ENCODE measurements at regions not wholly inside any gene's neighbourhood (a gene's known extent, or its start where the extent isn't known, plus 50 kb on each side); places are given as distances from the start of the nearest gene placed in this dataset.

DNA sequence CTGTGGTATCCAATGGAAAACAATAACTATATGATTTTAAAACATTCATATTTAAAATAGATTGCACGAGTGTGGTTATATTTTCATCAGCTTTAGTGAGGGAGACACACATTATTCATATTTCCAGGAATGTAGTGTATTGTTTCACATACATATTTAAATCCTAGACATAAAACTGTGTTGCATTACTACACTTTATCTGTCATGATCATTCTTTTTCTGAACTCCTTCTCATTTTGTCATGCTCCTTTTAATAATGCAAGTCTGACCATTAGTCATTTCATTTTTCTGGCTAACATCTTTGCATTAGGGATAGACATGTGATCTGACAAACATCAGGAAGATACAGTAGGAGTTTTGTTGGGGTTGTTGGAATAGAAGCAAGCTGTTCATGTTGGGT lies 1382.7 kb downstream of the PCDH7 start:
- no peak for DNase-seq
- intact Hi-C loops (cut with DNase I): no loop called here

DNA sequence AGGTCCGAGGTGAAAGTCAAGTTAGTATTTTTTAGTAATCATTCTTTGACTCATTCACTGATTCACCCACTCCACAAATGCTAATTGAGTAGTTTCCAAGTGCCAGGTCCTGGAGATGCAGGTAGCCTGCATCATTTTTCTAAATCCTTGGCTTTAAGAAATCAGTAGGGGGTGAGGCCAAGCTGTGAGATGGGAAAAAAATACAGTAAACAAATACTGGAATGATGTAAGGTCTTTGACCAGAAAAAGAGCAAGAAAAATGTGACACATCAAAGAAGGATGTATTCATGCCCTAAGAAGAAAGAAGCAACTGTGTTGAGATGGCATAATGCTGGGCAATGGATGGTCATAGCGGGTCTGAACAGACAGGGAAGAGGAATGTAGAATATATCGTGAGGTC lies 1386.6 kb downstream of the PCDH7 start:
- DNase-seq: no peak
- intact Hi-C loops (cut with DNase I): no loop called here

DNA sequence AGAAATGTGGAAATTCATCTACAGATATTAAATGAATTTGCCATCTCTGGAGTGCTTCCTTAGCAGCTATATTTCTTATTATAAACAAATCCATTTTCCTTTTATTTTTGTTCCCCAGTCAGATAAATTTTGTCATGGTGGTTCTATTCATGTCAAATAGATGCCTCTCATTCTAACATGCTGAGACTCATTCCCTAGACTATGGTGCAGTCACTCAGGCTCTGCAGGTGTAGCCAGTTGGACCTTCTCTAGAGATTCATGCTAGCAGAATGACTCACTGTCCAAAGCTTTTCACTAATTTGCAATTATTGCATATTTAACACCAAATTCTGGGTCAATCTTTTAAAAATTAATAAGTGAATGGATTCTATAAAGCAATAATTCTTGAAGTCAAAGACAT lies 1392.7 kb downstream of the PCDH7 start:
- DNase-seq: no peak
- intact Hi-C loops (cut with DNase I): no loop called here

DNA sequence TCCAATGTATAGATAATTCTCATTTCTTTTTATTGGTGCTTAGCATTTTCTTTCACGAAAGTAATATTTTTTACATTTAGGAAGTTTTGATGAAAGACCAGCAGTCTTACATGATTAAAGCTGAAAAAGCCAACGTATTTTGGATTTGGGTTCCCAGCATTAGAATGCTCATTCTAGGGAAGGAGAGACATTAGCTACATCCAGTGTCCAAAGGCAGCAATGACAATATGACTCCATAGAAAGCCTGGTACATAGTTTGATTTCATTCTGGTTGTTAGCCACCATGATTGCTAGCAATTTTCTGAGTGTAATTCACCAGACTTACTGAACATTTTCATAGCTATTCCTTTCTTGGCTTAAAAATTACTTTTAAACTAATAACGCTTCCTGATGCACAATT lies 1397.5 kb downstream of the PCDH7 start:
- no peak for DNase-seq
- intact Hi-C loops (cut with DNase I): no loop called here

DNA sequence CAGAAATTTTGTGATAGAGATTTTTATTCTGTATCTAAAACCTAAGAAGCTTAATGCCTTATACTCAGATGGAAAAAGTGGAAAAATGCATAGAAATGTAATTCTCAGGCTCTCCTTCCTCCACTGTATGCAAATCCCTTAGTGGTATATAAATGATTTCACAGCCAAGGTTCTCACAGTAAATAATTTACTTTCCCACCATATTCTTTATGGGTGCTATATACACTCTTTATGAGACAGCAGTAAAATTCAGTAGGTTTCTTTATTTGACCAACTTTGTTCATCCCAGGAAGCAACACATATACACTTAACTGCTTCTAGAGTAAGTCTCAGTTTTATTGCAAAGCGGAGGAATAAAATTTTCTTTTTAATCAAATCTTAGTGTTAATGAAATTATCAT lies 1399.7 kb downstream of the PCDH7 start:
- DNase-seq: no peak
- intact Hi-C loops (cut with DNase I): no loop called here

DNA sequence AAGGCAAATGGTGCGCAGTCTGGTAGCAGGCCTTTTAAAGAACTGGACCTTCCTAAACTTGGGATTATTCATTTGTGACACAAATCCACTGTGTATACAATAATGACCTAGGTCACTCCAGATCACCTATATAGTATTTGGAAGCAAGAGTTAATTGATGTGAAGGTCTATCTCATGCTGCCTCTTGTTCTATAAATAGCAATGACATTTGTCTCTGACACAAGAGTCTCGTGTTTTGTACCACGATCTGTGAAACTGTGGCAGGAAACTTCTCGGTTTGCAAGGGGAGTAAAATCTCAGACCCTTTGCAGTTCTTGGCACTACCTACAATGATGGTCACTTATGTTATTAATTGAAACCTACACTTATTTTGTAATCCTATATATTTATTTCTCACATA lies 1408.4 kb downstream of the PCDH7 start:
- intact Hi-C loops (cut with DNase I): no loop called here
- no peak for DNase-seq

DNA sequence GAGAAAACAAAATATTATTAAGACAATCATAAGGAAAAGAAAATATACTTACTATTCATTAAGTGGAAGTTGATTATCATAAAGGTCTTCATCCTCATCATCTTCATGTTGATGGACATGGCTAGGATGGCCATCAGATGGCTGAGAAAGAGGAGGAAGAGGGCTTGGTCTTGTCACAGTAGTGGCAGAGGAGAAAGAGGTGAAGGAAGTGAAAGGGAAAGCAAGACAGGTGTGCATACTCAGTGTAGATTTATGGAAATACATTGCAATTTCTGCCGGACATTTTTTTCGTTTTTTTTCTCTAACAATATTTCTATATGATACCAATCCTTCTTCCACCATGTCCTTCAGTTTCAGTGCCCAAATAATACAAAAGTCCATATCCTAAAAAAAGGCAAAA lies 1409.8 kb downstream of the PCDH7 start:
- DNase-seq: no peak
- intact Hi-C loops (cut with DNase I): no loop called here

DNA sequence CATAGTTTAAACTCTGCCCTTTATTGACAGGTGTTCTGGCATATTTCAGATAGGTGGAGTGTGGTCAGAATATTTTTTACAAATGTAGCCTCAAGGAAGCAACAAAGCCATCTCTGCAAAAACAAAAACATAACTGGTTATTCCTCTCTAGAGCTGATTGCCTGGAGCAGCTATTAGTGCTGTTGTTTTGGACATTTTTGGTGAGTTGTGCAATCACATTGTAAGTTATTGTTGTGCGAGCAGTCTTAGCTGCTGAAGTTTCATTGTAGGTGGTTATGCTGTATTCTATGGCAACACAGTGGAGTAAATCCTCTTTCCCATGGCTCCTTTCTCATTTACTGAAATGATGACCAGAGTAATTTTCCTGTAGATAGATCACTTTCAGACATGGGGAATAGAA lies 1413.0 kb downstream of the PCDH7 start:
- intact Hi-C loops (cut with DNase I): no loop called here
- no peak for DNase-seq

DNA sequence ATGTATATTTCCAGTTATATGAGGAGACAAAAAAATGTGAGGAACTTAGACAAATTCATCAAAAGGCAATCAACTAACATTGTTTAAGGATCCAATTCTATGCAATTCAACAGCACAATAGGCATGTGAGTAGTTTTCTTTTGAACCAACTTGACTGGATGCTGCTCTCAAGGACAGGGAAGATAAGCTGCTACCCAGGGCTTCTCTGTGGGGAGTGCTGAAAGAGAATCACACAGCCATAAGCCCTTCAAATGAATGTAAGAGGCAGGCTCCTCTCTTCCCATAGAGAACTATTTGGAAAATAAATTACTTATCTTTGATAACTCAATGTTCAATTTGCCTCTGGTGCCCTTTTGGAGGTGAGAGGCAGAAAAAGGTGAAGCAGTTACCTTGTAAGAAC lies 1413.6 kb downstream of the PCDH7 start:
- no peak for DNase-seq
- intact Hi-C loops (cut with DNase I): no loop called here

DNA sequence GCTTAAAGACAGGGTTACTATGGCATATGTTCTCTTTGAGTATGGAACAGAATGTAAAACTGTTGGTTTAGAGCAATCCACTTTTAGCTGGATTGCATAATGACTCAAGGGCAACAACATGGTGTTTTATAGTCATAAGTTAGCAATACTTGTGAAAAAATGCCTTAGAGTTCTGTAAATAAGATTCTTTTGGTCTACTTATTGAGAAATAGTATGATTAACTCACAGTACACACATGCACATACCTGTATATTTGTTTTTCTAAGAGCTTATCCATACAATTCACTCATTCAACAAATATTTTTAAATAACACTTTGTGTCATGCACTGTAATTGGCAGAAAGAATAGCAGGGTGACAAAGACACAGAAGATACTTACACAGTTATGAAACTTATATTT lies 1415.5 kb downstream of the PCDH7 start:
- no peak for DNase-seq
- intact Hi-C loops (cut with DNase I): no loop called here

DNA sequence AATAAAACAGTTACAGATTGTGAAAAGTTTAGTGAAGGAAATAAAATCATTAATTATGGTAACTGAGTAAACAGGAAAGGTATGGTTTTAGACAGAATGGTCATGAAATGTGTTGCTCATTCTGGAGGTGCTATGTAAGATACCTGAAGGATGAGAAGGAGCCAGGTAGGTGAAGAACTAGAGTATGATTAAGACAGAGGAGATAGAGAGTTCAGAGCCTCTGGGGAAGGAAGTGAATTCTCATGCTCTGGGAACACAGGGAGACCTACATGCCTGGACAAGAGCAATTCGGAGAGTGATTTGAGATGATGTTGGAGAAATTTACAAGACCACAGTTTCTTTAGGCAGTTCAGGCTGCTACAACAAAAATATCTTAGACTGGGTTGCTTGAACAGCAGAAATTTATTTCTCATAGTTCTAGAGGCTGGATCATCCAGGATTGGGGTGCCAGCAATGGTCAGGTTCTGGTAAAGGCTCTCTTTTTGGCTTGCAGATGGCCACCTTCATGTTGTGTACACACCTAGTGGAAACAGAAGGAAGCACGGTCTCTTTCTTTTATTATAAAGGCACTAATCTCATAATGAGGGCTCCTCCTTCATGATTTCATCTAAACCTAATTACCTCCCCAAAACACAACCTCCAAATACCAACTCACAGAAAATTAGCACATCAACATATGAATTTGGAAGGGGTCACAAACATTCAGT lies 1416.1 kb downstream of the PCDH7 start:
- intact Hi-C loops (cut with DNase I): no loop called here
- no peak for DNase-seq

DNA sequence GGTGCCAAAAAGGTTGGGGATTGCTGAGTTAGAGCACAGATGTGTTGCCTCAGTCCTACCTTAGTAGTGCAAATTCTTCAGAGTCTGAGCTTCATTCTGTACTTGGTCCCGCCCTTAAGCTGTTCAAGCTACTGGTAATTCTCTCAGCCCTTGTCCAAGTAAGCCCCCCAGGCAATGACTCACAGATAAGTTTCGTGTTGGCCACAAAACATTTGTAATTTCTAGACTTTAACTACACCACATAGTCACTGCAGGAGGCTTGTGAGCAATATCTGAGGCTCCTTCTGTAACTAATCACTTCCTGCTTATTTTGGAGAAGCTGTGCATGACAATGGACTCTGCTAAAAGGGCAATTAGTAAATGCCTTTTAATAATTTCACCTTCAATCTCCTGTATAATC lies 1420.5 kb downstream of the PCDH7 start:
- intact Hi-C loops (cut with DNase I): no loop called here
- no peak for DNase-seq

DNA sequence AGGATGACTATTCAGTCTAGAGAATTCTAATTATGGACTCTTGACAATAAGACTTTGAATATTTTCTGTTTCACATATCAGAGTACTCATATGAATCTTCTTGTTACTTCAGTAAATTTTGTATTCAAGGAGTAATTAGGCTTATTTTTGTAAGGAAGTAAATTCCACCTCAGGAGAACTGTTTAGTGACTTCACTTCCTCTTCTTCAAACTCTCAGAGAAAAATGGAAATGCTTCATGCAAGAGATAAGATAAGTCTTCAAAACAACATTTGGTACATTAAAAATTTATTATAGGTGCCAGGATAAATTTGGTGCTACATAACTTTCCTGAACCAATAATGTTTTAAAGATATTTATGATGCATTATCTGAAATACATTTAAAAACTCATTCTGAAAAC lies 1421.9 kb downstream of the PCDH7 start:
- DNase-seq: no peak
- intact Hi-C loops (cut with DNase I): no loop called here

DNA sequence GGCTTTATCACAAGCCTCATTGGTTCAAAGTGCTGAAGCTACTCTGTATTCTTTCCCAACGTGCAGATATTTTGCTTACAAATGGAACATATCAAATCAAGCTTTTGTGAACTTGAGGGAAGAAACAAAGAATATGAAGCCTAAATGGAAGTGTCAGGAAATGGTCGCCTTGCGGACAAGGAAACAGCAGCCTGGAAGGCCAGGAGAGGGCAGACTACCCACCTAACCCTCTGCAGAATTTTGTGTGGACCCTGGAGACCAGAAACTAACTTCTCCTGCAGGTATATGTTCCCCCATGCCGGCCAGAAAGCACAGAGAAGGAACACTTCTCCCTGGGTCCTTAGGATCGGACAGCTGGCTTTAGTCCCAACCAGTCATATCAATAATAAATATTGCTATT lies 1425.8 kb downstream of the PCDH7 start:
- intact Hi-C loops (cut with DNase I): no loop called here
- DNase-seq: no peak

DNA sequence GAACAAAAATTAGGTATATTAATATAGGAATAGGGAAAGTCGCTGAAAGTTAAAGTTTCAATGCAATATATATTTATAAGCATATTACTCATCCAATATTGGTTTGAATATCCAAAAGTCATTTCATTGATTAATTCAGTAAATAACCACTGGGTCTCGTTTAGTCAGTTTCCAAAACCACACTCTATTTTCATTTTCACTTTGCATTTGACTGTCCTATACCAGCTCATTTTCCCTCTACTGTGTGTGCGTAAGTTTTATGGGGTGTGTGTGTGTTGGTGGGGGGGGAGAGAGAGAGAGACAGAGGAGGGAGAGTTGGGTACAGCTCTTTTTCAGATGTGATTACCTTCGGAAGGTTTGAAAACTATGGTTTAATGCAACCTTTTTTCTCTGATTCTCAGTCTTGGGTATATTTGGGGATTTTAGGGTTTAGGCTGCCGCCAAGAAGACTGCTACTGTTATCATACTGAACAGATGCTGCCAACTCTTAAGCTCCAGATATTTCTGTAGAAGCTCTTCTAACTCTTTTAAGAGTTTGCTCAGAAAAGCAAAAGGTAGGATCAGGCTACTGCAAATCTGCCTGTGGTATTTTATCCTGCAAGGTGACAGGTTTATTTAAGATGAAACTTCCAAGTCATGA lies 1427.4 kb downstream of the PCDH7 start:
- intact Hi-C loops (cut with DNase I): no loop called here
- DNase-seq: no peak

DNA sequence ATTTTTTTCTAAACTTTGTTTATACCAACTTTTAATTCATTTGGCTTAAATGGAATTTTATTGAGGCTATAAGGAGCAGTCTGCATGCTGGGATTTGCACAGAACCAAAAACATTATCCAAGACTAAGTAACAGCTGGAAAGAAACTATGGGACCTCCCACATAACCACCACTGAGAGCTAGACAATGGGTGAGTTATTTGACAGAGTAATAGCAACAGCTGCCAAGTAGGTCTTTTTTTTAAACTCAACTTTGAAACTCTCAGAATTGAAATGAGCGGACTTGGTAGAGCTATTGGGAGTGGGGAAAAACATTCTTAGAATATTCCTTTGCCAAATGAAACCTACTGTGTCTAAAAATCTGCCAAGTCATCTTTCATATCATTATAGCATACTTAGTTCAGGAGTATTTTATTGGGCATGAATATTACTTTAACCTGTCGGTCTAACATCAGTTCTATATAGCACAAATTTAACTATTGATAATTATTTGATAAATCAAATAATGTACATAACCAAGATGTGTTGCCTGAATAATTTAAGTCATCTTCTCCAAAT lies 1428.0 kb downstream of the PCDH7 start:
- DNase-seq: no peak
- intact Hi-C loops (cut with DNase I): no loop called here

DNA sequence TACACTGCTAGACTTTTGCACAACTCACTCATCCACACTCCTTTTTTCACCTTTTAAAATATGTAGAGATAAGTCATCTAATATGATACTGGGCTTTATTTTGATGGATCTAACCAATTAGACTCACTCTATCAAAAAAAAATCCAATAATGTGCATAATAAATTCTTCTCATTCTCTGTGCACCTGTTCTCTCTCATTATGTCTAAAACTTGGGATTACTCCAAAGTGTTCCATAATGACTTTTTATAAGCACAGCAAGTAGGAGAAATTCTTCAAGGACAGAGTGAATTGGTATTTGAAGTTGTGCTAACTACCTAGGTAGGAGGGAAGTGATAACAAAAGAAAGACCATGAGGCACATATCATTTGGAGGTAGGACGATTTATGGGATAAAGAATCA lies 1438.8 kb downstream of the PCDH7 start:
- intact Hi-C loops (cut with DNase I): no loop called here
- no peak for DNase-seq

DNA sequence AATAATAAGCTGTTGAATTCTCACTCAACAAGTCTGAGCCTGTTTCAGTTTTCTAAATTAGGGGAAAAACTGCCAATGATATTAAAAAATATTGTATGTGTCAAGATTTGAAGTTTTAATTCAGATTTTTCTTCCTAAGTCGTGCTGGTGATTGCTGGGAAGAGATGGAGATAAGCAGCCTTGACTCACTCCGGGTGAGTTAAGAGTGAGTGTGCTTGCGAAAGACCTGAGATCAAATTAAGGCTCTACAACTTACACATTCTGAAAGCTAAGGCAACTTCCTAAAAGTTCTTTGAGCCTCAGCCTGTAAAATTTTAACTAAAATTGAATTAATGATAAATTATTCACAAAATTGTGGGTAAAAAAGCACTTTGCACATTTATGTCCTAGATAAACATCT lies 1441.2 kb downstream of the PCDH7 start:
- DNase-seq: no peak
- intact Hi-C loops (cut with DNase I): no loop called here

DNA sequence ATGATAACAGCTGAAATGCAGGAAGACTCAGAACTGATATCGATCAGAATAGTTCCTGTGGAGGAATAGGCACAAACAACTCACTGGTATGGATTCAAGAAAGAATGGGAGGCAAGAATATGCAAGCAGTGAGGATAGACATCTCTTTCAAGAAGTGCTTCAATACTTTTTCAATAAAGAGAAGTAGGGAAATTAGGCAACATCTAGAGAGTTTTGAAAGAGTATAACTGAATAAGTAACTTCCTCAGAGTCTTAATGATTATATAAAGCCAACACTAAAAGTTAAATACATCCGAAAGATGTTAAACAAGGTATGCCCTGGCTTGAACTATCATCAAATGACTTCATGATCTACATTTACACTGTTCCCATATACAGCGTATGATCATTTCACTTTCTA lies 1443.0 kb downstream of the PCDH7 start:
- intact Hi-C loops (cut with DNase I): no loop called here
- DNase-seq: no peak

DNA sequence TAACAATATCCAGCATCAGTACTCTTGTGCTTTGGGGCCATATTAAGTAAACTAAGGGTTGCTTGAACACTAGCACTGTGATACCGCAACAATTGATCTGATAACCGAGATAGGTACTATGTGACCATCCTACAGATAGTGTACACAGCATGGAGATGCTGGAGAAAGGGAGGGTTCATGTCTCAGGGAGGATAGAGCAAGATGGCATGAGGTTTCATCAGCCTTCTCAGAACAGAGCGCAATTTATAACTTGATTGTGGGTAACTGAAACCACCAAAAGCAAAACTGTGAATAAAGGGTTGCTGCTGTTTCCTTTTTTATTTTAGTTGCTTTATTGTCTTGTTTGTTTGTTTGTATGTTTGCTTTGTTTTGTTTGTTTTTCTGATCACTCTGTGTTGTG lies 1449.7 kb downstream of the PCDH7 start:
- intact Hi-C loops (cut with DNase I): no loop called here
- no peak for DNase-seq

DNA sequence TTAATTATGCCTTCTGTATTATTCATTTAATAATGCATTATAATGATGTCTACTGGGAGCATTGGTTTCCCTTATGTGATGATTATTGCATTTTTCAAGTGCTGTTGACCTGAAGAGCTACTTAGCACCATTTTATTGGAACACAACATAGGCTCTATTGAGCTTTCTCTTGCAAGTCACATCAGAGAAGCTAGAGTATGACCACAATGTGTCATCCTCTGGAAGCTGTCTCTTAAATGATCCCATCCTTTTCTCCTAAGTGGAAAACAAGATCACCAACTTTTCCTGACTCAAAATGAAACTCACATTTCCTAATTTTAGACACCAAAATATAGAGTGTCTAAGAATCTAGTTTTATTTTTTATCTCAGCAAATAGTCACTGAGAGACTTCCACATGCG lies 1451.9 kb downstream of the PCDH7 start:
- intact Hi-C loops (cut with DNase I): no loop called here
- DNase-seq: no peak
